IPS DF 4.7 (cell line): ENCODE measurements at regions not wholly inside any gene's neighbourhood (a gene's known extent, or its start where the extent isn't known, plus 50 kb on each side); places are given as distances from the start of the nearest gene placed in this dataset.
"Not testable (repeated sequence)": the region's sequence is repeated elsewhere in the genome, so short reads cannot be mapped to it uniquely, and the experiment has no call there.

Source experiments
- DNase-seq: peaks from one replicate; pipeline ENCODE4 v3.0.0-alpha.2; 2013; ENCODE audit warnings: low spot score; ENCODE audit errors: extremely low read depth

DNA sequence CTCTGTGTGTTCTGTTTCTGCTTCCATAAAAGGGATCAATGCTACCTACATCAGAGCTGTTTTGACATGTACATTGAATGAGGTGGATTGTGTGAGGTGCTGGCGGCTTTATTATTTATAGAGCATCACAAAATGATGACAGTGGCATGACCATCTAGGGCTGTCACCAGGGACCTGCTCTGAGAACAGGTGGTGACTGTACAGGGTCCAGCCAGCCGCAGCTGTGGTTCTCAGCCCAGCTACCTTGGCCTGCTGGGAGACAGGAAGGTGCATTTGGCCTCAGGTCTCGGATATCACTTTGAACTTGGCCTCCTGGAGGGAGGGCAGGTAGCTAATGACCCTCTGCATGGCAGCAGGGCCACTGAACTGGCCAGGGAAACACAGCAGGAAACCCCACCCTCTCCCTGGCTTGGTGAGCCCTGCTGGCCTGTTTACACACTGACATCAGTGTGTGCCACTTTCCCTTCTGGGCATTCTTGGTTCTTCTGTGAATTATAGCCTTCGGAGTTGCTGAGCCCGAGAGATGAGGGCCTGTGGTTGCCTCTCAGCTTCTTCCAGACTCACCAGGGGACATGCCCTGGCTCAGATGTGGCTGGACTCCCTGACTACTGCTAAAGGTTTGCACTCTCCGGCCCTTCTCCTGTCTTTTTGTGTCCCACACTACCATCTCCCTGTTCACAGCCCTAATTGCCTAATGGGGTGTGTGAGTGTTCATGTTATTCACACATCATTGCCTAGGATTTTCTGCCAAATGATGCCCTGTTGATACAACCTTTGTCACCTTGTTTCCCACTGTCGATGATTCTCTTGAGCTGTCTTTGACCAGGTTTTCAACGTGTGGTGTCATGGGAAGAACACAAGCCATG, 109.2 kb upstream of the RAB12 start:
- DNase-seq, result no peak

DNA sequence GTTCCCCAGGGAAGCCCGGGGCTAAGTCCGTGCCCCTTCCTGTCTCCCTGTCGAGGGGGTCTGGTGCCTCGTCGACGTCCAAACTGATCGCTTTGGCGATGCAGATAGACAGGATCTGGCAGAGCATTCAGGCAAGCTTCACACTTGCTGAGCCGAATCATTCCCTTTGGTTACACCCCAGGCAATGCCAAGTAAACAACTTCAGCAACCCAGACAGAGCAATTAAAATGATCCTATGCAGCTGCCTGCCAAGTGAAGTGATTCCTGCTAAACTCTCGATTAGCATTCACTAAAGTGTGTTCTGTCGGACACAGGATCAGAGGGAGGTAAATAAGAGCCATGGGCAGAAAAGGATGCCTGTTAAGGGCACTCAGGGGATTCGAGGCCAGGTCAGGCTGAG, 108.2 kb upstream of the RAB12 start:
- no peak for DNase-seq

GRCh38 chr18:8503248-8503647, 106.0 kb upstream of the RAB12 start:
- no peak for DNase-seq

DNA sequence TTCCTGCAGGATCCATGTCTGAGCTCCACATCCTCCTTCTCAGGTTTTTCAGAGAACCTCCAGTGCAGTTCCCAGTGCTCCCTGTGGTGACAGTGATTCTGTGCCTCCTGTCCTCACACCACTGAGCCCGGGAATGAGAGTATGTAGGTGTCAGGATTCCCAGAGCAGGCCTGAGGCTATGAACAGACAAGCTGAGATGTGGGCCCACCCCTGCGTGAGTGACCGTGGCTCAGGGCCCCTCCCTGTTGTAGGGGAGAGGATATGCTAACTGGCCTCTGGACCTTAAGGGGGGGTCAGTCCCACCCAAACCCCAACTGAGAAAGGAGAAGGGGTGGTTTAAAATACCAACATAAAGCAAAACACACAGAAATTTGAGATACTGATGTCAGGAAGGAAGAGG, 104.8 kb upstream of the RAB12 start:
- no peak for DNase-seq

GRCh38 chr18:8504880-8505435, 104.3 kb upstream of the RAB12 start:
- DNase-seq, result no peak

- no peak for DNase-seq
These were observed 102.8 kb upstream of the RAB12 start for GRCh38 chr18:8506251-8507049.

GRCh38 chr18:8507361-8507760, 101.9 kb upstream of the RAB12 start:
- no peak for DNase-seq

DNA sequence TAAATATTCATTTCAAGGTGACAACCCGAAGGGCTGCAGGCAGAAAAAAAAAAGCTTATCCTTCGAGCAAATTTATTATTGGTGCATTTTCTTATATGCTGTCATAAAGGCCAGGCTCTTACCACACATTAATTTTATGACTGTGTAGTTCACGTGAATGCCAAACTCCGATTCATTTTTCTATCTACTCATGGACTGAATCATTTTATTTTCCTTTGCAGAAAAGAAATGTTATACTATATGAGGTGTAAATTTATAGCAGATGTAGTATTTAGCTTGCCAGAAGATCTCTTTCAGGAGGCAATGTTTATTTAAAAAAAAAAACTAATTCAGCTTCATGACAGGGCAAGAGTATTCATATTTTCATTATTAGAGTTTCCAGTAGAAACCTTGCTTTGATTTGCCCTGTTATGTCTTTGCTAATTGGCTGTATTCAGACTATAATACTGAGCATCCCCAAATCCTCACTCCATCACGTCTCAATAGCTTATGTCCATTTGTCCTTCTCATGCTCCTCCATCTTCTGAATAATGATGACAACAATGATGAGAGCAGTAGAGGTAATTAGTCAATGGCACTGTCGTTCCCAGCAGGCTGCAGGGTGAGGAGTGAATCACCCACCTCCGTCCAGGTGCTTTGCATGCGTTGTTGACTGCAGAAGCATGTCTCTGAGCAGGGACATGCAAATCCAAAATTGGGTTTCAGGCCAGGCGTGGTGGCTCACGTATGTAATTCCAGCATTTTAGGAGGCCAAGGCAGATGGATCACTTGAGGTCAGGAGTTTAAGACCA, 101.1 kb upstream of the RAB12 start:
- DNase-seq, result no peak

DNA sequence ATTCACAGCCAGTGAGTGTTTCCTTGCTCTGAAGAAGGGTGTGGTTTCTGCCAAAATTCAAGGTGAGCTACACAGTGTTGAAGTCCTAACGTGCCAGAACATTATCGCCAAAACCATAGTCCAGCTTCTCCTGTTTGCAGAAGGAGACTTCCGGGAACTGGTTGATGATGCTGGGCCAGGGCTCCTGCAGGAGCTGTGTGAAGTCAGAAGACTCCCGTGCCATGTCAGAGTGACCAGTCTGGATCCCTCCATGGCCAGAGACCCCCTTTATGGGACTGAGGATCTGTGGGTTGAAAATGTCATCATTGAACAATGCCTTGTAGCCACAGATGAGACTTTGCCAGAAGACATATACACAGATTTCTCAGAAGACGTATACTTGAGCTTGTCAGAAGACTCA, 96.0 kb upstream of the RAB12 start:
- no peak for DNase-seq

- no peak for DNase-seq
These were observed 94.8 kb upstream of the RAB12 start for GRCh38 chr18:8514409-8514808.

DNA sequence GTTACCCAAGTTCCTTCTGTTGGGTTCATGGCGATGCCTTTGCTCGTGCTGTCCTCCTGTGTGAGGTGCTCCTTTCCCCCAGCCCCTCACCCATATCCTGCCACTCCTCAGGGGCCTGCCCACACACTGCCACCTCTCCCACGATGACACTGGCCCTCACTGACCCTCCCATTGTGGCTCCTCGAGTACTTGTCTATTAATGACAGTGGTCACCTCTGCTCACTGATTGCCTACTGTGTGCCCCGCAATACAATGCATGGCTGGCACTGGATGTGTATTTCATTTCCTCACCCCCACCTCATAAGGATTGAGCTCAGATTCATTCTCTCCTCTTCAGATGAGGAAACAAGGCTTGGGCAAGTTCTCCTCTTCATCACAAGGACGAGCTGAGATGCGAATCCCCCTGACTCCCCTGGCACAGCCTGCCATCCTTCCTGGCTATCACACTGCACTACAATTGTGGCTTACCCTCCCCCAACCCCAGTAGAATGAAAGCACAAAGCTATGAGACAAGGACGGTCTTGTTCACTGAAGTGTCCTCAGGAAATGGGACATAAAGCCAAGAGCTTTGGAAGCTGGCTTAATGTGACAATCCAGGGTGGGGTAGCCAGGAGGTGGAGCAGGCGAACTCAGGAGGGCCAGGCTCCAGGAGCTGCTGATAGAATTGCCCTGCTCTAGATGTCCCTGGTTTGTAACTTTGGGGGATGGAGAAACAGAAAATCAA, 93.9 kb upstream of the RAB12 start:
- no peak for DNase-seq

GRCh38 chr18:8516371-8517250, 92.6 kb upstream of the RAB12 start:
- DNase-seq, result no peak

GRCh38 chr18:8517276-8517675, 92.0 kb upstream of the RAB12 start:
- DNase-seq, result no peak

GRCh38 chr18:8519102-8519501, 90.1 kb upstream of the RAB12 start:
- no peak for DNase-seq

DNA sequence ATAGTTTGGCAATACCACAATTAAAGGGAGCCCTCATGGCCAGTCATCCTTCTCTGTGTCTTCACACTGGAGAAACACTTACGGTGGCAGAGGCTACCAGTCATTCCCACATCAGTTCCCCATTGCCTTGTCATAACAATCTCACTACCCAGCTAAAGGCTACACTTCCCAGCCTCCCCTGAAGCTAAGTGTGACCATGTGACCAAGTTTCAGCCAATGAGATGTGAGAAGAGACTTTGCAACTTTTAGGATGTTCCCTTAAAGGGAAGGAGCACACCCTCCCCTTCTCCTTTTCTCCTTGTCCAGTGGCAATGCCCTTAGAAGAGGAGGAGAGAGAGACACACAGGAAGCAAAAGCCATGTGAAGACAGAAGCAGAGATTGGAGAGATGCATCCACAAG, 89.0 kb upstream of the RAB12 start:
- DNase-seq, result no peak

- DNase-seq, result no peak
These were observed 86.5 kb upstream of the RAB12 start for GRCh38 chr18:8522756-8523155.

- no peak for DNase-seq
These were observed 83.5 kb upstream of the RAB12 start for GRCh38 chr18:8525692-8526091.

- no peak for DNase-seq
These were observed 82.9 kb upstream of the RAB12 start for GRCh38 chr18:8526332-8526731.

DNA sequence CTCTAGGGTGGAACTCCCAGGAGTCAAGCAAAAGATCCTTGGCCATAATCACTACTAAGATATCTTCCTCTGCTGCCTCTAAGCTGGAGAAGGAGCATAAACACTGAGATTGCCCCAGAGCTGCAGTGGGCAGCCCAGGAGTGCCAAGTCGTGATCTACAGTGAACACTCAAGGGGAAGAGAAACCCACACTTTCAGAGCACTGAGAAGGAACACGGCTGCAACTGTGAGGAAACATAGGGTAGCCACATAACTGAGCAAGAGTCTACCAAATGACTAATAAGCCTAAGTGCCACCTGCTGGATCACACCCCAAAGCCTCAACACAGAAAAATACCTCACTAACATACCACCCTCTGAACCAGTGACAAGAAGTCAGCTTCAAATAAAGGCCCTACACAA, 79.6 kb upstream of the RAB12 start:
- DNase-seq, result no peak

- DNase-seq, result not testable (repeated sequence)
These were observed 78.2 kb upstream of the RAB12 start for GRCh38 chr18:8531084-8531483.
